GM12872 (cell line): ENCODE measurements at regions not wholly inside any gene's neighbourhood (a gene's known extent, or its start where the extent isn't known, plus 50 kb on each side); places are given as distances from the start of the nearest gene placed in this dataset.

Experiments used
- TF ChIP-seq, protein P1 (sequence below): IDR thresholded peaks from 3 replicates; pipeline ENCODE4 v1.5.1; 2011; ENCODE audit warnings: low read depth, mild to moderate bottlenecking, low read length, moderate library complexity; ENCODE audit not compliant: insufficient read depth

DNA sequence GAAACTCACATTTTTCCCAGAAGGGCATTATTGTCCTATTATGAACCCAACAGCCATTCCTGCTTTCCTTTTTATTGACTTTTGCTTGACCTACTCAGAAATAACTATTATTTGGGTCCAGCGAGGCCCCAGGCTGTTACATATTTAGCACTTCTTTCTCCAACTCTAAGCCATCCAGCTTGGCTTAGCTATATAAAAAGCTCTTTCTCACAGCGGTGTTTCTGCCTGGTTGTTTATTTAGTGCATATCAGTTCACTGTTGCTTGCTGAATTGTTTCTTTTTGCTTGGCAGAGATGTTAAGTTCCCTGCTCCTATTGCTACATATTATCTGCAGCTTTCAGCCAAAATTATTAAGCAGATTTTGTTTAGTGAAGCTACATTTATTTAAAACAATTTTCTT lies 1156.8 kb upstream of the SEMA6A start:
- TF ChIP-seq, protein P1, sequence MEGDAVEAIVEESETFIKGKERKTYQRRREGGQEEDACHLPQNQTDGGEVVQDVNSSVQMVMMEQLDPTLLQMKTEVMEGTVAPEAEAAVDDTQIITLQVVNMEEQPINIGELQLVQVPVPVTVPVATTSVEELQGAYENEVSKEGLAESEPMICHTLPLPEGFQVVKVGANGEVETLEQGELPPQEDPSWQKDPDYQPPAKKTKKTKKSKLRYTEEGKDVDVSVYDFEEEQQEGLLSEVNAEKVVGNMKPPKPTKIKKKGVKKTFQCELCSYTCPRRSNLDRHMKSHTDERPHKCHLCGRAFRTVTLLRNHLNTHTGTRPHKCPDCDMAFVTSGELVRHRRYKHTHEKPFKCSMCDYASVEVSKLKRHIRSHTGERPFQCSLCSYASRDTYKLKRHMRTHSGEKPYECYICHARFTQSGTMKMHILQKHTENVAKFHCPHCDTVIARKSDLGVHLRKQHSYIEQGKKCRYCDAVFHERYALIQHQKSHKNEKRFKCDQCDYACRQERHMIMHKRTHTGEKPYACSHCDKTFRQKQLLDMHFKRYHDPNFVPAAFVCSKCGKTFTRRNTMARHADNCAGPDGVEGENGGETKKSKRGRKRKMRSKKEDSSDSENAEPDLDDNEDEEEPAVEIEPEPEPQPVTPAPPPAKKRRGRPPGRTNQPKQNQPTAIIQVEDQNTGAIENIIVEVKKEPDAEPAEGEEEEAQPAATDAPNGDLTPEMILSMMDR = no peak

DNA sequence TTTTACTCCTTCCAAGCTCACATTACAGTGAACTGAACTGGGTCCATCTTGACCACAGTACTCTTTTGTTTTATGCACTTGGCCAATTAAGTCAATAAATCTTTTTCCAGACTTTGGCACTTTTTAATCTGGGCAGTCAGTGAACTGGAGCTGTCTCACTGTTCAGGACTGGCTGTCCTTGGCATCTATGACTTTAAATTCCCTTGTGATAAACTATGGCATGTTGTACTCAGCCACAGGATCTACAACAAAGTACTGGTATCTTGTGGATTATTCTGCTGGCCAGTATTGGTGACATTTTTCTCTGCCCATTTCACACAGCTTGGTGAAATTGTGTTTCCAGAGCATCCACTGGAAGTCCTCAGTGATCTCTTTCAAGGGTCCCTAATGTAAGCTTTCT lies 1144.8 kb upstream of the SEMA6A start:
- TF ChIP-seq, protein P1 = no peak

DNA sequence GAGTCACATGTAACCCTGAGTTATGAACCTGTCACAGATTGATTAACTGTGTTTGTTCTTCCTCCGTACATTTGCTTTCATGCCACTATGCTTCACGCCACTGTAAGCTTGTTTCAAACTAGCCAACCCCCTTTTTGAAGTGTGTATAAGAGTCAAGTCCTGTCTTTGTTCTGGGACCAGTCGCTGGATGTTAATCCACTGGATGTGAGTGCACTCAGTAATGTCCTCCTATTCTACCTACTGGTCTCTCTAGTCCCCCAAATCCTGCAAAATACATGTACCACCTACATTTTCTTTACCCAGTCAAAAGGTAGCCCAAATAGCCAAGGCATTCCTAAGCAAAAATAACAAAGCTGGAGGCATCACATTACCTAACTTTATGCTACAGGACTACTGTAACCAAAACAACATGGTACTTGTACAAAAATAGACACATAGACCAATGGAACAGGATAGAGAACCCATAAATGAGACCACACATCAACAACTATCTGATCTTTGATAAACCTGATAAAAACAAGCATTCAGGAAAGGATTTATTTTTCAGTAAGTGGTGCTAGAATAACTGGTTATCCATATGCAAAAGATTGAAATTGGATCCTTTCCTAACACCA lies 1139.1 kb upstream of the SEMA6A start:
- TF ChIP-seq, protein P1 = no peak

DNA sequence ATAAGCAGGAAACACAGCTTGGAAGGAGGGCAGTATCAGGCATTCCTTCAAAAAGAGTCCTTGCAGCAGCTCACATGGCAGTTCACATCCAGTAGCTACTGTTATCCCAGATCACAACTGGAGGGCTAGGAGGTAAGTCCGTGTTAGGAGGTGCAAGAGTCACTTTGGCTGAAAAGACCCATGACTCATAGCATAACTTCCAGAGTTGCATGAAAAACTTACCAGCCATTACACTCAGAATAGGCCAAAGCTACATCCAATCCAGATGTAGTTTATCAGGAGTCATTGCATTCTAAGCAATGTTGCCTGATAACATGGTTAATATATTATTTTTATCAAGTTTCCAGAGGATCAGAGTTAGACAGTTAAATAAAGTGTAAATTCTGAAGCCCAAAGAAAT lies 1126.4 kb upstream of the SEMA6A start:
- TF ChIP-seq, protein P1 = no peak

DNA sequence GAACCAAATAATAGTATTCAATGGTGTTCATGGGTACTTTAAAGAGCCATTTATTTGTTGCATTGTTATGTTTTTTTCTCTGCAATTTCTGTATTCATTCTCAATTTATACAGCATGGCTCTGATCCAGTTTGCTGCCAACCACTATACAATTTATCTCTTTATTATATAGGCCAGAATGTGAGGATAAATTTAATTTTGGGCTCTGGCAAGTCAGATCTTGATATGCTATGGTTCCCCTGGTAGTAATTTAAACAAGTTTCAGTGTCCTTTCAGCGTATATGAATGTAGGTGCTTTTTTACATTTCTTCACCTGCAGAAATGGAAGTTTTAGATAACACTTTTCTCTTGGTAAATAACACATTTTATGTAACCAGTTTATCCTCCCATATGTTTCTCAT lies 1118.0 kb upstream of the SEMA6A start:
- TF ChIP-seq, protein P1 = no peak

DNA sequence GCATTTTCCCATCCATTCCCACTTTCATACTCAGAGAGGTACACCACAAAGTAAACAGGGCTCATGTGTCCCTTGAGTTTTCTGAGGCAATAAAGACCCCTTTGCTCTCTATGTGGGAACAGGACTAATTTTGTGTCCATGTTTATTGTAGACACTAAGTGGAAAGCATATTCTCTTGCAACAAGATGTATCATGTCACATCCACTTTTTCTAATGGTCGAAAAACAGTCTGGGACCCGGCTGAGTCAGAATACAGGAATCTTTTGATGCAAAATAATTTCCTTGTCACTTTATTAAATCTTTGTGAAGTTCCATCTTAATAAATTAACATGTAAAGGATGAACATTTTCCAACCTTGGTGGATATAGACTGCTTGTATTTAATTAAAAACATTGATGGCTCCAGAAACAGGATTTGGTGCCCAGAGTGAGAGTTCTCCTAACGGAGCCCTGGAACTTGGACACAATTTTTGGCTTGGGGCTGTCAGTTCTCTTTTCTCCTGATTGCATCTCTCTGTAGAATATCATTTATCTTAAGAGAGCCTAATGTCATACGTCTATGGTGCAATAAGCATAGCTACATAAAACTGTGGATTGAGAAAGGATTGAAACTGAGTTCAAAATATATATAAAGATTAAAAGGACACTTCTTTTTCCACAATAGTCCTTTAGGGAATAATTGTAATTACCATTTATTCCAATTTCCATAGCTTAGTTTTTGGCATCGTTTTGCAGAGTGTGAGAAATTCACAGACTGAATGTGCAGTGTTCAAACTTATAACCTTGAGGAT lies 1116.7 kb upstream of the SEMA6A start:
- TF ChIP-seq, protein P1 = no peak

DNA sequence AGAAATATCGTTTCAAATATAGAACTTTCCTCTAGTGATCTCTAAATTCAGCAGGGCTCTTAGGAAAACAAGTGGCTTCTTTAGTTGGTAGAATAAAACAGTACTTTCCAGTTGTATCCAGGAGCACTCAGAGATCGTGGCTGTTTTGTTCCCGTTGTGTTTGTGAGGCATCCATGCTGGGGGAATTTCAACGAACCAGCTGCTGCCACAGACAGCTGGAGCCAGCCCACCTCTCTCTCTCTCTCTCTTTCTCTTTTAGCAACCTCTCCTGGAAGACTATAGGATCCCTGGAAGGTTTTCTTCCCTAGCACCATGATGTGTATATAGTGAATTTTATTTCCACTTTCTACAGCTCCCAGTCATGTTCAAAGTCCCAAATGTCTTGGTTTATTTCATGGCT lies 1116.0 kb upstream of the SEMA6A start:
- TF ChIP-seq, protein P1 = no peak
